ENCODE measurements at regions not wholly inside any gene's neighbourhood (a gene's known extent, or its start where the extent isn't known, plus 50 kb on each side); places are given as distances from the start of the nearest gene placed in this dataset.
"Not testable (repeated sequence)": the region's sequence is repeated elsewhere in the genome, so short reads cannot be mapped to it uniquely, and the experiment has no call there.

GRCh38 chr10:94088926-94089381, 95.2 kb downstream of the PLCE1 start:
- DNase-seq (ENCODE audit: low read depth), result peak; percentile 48

- DNase-seq (ENCODE audit: low read depth), result no peak
Observed at GRCh38 chr10:94091649-94092048, 97.9 kb downstream of the PLCE1 start.

- DNase-seq (ENCODE audit: low read depth), result peak; percentile 57
Observed at GRCh38 chr10:94092848-94093247, 99.1 kb downstream of the PLCE1 start.

- peak; percentile 28 for DNase-seq (ENCODE audit: low read depth)
Observed at GRCh38 chr10:94093286-94093905, 99.7 kb downstream of the PLCE1 start.

- DNase-seq (ENCODE audit: low read depth), result no peak
Observed at GRCh38 chr10:94094540-94094939, 100.8 kb downstream of the PLCE1 start.

- DNase-seq (ENCODE audit: low read depth), result peak; percentile 62
Observed at GRCh38 chr10:94097656-94098055, 103.9 kb downstream of the PLCE1 start.

- DNase-seq (ENCODE audit: low read depth), result no peak
Observed at GRCh38 chr10:94098896-94099295, 105.2 kb downstream of the PLCE1 start.

- DNase-seq (ENCODE audit: low read depth), result no peak
Observed at GRCh38 chr10:94101894-94102293, 108.2 kb downstream of the PLCE1 start.

- DNase-seq (ENCODE audit: low read depth), result no peak
Observed at GRCh38 chr10:94102436-94102835, 108.7 kb downstream of the PLCE1 start.

- DNase-seq (ENCODE audit: low read depth), result no peak
Observed at GRCh38 chr10:94103192-94103591, 109.5 kb downstream of the PLCE1 start.

- peak; percentile 93 for DNase-seq (ENCODE audit: low read depth)
Observed at GRCh38 chr10:94103801-94104221, 110.1 kb downstream of the PLCE1 start.

- peak; percentile 51 for DNase-seq (ENCODE audit: low read depth)
Observed at GRCh38 chr10:94104316-94105000, 110.7 kb downstream of the PLCE1 start.

GRCh38 chr10:94105226-94105625, 111.5 kb downstream of the PLCE1 start:
- DNase-seq (ENCODE audit: low read depth), result no peak

GRCh38 chr10:94107191-94107590, 113.5 kb downstream of the PLCE1 start:
- DNase-seq (ENCODE audit: low read depth), result no peak

- DNase-seq (ENCODE audit: low read depth), result peak; percentile 89
Observed at GRCh38 chr10:94108200-94108599, 114.5 kb downstream of the PLCE1 start.

- no peak for DNase-seq (ENCODE audit: low read depth)
Observed at GRCh38 chr10:94111367-94111766, 117.6 kb downstream of the PLCE1 start.

GRCh38 chr10:94112321-94112720, 118.6 kb downstream of the PLCE1 start:
- no peak for DNase-seq (ENCODE audit: low read depth)

GRCh38 chr10:94115725-94116124, 122.0 kb downstream of the PLCE1 start:
- peak; percentile 81 for DNase-seq (ENCODE audit: low read depth)

- DNase-seq (ENCODE audit: low read depth), result no peak
Observed at GRCh38 chr10:94116848-94117247, 123.1 kb downstream of the PLCE1 start.

GRCh38 chr10:94122211-94122610, 128.5 kb downstream of the PLCE1 start:
- peak; percentile 60 for DNase-seq (ENCODE audit: low read depth)

- peak; percentile 95 for DNase-seq (ENCODE audit: low read depth)
Observed at GRCh38 chr10:94123258-94123995, 129.7 kb downstream of the PLCE1 start.

GRCh38 chr10:94124147-94124546, 130.4 kb downstream of the PLCE1 start:
- not testable (repeated sequence) for DNase-seq (ENCODE audit: low read depth)

GRCh38 chr10:94125268-94125667, 131.5 kb downstream of the PLCE1 start:
- not testable (repeated sequence) for DNase-seq (ENCODE audit: low read depth)

Data from EH (cell line).